ENCODE measurements at regions not wholly inside any gene's neighbourhood (a gene's known extent, or its start where the extent isn't known, plus 50 kb on each side); places are given as distances from the start of the nearest gene placed in this dataset.
"Not testable (repeated sequence)": the region's sequence is repeated elsewhere in the genome, so short reads cannot be mapped to it uniquely, and the experiment has no call there.

DNA sequence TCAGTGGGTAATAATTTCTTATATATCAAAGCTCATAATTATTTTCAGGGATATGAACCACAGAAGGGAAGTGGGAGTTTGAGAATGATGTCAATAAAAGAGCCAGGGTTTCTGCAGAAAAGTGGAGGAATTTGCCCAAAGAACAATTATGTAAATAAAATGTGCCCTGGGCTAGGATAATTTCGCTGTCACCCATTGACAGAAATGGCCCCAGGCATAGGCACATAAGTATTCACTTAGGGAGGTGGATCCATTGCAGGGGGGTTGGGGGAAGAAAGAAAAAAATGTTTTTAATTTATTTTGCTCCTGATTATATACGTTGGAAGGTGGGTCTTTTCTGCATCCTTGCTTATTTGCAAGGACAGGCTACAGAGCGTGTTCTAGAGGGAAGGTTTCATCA lies 135.1 kb upstream of the IRX2 start:
- no peak for DNase-seq (ENCODE audit: extremely low read depth, low read depth, low spot score)

DNA sequence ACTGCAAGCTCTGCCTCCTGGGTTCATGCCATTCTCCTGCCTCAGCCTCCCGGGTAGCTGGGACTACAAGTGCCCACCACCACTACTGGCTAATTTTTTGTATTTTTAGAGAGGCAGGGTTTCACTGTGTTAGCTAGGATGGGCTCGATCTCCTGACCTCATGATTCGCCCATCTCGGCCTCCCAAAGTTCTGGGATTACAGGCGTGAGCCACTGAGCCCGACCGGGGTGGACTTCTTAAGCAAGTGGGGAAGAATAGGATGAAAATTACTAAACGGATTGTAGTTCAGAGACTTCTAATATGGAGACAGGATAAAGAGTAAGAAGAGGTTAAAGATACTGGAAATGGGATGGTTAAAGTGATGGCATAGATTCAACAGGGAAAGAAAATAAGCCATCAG lies 132.3 kb upstream of the IRX2 start:
- no peak for DNase-seq (ENCODE audit: extremely low read depth, low read depth, low spot score)

- no peak for DNase-seq (ENCODE audit: extremely low read depth, low read depth, low spot score)
Observed at GRCh38 chr5:2879701-2880100, 128.2 kb upstream of the IRX2 start.

DNA sequence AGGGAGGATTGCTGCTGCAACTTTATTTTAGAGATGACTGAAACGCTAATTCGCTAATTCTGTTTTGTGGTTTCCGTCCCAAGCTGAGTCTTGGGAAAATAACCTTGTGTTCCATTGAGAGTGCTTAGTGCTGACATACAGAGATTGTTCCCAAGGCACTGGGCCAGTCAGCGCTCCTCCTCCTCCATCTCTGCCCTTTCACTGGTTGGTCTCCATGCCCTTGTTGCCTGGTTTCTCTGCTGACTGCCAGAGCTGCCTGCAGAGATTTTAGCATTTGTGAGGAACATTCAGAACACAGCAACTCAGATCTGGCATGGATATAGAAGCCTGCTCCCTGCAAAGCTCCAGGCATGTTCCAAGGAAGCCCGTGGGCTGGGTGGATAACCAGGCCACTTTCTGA lies 126.0 kb upstream of the IRX2 start:
- no peak for DNase-seq (ENCODE audit: extremely low read depth, low read depth, low spot score)

DNA sequence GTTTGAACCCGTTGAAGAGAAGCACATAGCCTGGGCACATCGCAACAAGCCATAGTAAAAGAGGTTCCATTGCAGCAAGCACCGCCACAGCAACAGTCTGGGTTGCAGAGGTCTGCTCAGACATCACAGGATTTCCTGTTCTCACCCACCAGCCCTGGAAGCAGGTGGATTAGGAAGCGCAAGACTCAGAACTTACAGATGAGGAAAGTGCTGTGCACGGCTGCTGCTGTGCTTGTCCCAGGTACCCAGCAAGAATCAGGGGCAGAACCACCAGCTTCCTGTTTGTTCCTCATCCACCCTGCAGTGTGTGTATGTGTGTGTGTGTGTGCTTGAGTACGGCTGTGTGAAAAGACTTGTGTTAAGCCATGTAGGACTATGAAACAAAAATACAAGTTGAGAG lies 124.7 kb upstream of the IRX2 start:
- DNase-seq (ENCODE audit: extremely low read depth, low read depth, low spot score): no peak

GRCh38 chr5:2874099-2874498 lies 122.6 kb upstream of the IRX2 start:
- DNase-seq (ENCODE audit: extremely low read depth, low read depth, low spot score): no peak

- DNase-seq (ENCODE audit: extremely low read depth, low read depth, low spot score): no peak
Observed at GRCh38 chr5:2872676-2873075, 121.2 kb upstream of the IRX2 start.

GRCh38 chr5:2871282-2871681 lies 119.8 kb upstream of the IRX2 start:
- DNase-seq (ENCODE audit: extremely low read depth, low read depth, low spot score): no peak

DNA sequence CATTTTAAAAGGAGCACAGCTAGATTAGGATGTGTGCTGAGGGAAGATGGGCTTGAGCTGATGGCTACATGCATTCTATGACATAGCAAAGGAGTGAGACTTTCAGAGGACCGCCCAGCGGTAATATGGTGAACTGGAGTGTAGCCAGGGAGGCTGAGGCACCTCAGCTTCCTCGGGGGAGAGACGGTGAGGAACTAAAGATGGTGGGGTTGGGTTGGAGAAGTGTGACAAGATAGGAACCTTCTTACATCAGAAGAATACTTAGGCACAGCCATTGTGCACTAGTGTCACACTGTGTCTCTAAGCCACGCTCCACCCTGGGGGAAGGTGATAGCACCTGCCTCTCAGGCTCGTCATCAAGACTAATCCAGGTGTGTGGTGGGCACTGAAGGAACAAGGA lies 118.0 kb upstream of the IRX2 start:
- no peak for DNase-seq (ENCODE audit: extremely low read depth, low read depth, low spot score)

DNA sequence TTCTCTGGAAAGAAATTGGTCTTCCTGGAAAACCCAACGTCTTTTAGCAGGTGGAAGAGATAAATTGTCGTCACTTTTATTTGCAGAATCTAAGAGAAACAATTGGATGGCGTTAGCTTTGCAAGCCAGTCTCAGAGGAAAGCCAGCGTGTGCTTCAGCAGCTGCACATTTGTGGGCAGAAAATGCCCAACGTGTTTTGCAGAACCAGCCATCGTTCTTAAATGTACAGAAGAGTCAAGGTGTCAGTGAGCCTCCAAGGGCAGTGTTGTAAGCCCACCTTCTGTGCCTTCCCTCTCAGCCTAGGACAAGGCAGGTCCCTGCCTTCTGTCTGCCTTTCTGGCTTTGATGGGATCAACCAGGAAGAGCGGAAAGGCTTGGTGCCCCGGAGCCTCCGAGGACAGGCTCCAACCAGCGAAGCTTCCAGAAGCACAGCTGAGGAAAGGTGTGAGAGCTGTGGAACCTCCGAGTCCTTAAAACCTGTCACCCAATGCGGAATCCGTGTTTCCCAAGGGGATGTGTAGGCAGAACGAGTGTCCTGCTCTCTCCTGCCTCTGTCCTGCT lies 116.0 kb upstream of the IRX2 start:
- DNase-seq (ENCODE audit: extremely low read depth, low read depth, low spot score): no peak

GRCh38 chr5:2866662-2867372 lies 115.3 kb upstream of the IRX2 start:
- no peak for DNase-seq (ENCODE audit: extremely low read depth, low read depth, low spot score)

DNA sequence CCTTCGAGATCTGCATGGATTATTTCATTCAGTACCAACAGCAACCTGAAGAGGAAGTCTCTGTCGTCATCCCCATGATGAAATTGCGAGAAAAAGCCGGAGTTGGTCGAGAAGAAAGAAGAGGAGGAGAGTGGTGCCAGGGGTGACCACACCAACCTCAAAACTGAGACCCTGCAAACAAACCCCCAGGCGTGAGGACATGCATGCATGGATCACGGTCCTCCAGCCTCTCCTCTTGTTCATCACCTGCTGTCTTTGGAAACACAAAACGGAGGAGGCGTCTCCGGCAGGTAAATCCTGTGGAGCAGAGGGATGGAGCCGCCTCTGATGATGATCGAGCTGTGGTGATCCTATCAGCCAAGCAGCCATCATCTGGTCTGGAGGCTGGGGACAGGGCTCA lies 114.4 kb upstream of the IRX2 start:
- DNase-seq (ENCODE audit: extremely low read depth, low read depth, low spot score): no peak

DNA sequence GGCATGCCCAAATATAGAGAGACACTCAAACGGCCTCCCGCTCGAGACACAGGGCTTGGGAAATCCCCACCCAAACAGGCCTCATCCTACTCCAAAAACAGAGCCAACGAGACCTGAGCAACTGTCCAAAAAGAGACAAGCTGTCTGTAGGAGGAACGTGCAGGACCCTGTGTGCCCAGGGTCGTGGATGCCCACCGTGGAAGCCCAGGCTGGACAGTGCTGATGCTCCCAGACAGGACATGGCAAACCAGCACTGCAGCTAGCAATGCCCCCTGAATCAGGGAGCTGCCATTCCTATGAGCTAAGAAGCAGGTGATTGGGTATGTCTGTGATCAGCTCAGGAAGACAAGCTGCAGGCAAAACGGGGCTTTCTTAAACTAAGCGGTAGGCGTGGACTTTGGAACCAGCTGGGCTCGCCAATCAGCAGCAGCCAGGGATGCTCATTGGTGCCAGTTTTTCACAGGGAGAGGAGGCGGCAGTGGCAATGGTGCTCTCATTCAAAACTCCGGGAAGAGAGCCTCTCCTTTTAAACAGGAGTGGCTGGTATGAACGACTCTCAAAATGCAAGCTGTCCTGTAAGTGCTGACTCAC lies 113.1 kb upstream of the IRX2 start:
- DNase-seq (ENCODE audit: extremely low read depth, low read depth, low spot score): no peak

DNA sequence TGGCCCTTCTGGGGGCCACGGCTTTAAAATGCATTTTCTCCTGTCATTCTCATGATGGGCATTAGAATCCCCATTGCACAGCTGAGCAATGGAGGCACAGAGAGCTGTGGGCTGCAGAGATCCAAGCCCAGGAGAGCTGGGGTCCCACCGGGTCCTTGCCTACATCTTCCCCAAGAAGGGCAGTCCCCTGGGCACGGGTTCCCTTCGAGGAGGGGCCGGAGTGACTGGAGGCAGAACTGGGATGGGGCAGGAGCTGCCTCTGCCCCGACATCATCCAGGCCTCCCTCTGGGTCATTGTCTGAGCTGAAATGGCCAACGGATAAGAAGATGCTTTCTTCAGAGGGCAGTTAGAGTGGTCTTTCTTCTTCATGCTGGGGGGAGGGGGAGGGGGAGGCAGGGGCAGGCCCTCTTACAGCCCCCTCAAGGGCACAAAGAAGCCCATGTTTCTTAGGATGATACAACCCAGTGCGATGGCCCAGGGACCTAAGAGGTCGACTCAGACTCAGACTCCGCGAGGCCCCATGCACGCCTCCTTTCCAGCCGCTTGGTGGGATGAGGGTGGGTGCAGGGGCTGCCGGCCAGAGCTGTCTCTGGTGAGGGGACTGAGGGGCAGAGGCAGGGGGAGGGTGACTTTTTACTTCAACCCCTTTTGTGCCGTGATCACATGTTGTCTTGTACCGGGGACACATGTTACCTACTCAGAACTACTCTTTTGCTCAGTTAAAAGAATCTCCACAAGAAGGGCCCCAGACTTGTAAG lies 112.4 kb upstream of the IRX2 start:
- no peak for DNase-seq (ENCODE audit: extremely low read depth, low read depth, low spot score)

GRCh38 chr5:2863133-2863532 lies 111.7 kb upstream of the IRX2 start:
- no peak for DNase-seq (ENCODE audit: extremely low read depth, low read depth, low spot score)

- DNase-seq (ENCODE audit: extremely low read depth, low read depth, low spot score): not testable (repeated sequence)
Observed at GRCh38 chr5:2862176-2862575, 110.7 kb upstream of the IRX2 start.

GRCh38 chr5:2861605-2862004 lies 110.1 kb upstream of the IRX2 start:
- no peak for DNase-seq (ENCODE audit: extremely low read depth, low read depth, low spot score)

- DNase-seq (ENCODE audit: extremely low read depth, low read depth, low spot score): no peak
Observed at GRCh38 chr5:2860101-2860500, 108.6 kb upstream of the IRX2 start.

DNA sequence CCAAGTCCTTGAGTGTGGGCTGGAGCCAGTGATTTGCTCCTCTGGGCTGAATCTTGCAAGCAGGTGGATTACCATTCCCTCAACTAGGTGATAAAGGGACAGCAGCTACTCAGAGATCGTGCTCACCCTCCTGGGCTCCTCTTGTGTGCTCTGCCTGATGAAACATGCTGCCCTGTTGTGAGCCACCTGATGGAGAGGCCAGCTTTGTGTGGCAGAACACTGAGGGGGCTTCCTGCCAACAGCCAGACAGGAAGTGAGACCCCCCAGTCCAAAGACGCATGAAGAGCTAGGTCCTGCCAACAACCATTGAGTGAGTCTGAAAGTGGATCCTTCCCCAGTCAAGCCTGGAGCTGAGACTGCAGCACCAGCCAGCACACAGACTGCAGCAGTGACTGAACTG lies 106.4 kb upstream of the IRX2 start:
- no peak for DNase-seq (ENCODE audit: extremely low read depth, low read depth, low spot score)

GRCh38 chr5:2856206-2856605 lies 104.7 kb upstream of the IRX2 start:
- no peak for DNase-seq (ENCODE audit: extremely low read depth, low read depth, low spot score)

DNA sequence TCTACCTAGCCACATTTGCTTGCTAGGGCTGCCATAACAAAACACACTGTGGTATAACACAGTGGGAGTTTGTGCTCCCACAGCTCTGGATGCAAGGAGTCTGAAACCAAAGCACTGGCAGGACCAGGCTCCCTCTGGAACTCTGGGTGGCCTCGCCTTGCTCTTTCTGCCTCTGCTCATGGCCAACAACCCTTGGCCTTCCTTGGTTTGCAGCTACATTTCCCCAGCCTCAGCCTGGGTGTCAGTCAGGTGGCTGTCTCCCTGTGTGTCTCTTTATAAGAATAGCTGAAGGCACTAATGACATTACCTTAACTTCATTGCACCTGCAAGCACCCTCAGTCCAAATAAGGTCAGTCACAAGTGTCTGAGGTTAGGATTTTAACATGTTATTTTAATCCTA lies 101.0 kb upstream of the IRX2 start:
- DNase-seq (ENCODE audit: extremely low read depth, low read depth, low spot score): no peak

DNA sequence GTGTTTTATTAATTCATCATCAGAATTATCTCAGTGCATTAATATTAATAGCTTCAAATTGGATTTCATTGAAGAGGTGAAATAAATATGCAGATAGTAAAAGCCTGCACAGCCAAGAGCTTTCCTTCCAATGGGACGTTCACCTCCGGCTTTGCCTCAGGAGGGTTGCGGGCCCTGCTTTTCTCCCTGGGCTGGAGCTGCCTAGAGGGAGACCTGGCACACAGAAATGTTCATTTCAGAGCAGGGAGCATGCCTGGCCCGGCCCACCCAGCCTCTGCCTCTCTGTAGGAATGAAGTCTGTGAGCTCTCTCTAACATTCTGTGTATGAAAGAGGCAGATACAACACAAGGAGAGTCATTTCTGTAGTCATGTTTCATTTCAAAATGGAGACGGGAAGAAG lies 100.4 kb upstream of the IRX2 start:
- DNase-seq (ENCODE audit: extremely low read depth, low read depth, low spot score): no peak

Measured in glomerular endothelial cell (primary cell).